Stimulated activated CD8-positive, alpha-beta memory T cell treated with anti-CD3 and anti-CD28 coated beads, Interleukin-7, amount 100 ng/mL, for 24 hours (primary cell): ENCODE measurements at regions not wholly inside any gene's neighbourhood (a gene's known extent, or its start where the extent isn't known, plus 50 kb on each side); places are given as distances from the start of the nearest gene placed in this dataset.

ENCODE experiments used
- DNase-seq: peaks from one replicate; pipeline ENCODE4 v3.0.0-alpha.2; 2020; ENCODE audit warnings: low read depth

GRCh38 chr22:47698906-47699305 lies 936.5 kb downstream of the TBC1D22A start:
- no peak for DNase-seq

GRCh38 chr22:47697861-47698260 lies 935.4 kb downstream of the TBC1D22A start:
- no peak for DNase-seq

GRCh38 chr22:47696776-47697175 lies 934.3 kb downstream of the TBC1D22A start:
- no peak for DNase-seq

GRCh38 chr22:47695176-47695575 lies 932.7 kb downstream of the TBC1D22A start:
- no peak for DNase-seq

GRCh38 chr22:47694536-47695130 lies 932.2 kb downstream of the TBC1D22A start:
- DNase-seq = no peak

GRCh38 chr22:47693606-47694005 lies 931.2 kb downstream of the TBC1D22A start:
- no peak for DNase-seq

GRCh38 chr22:47692811-47693210 lies 930.4 kb downstream of the TBC1D22A start:
- DNase-seq = no peak

- DNase-seq = no peak
These were observed 928.9 kb downstream of the TBC1D22A start for GRCh38 chr22:47691152-47691895.

GRCh38 chr22:47690586-47690985 lies 928.1 kb downstream of the TBC1D22A start:
- DNase-seq = no peak

- DNase-seq = no peak
These were observed 927.7 kb downstream of the TBC1D22A start for GRCh38 chr22:47690166-47690565.

GRCh38 chr22:47687776-47688175 lies 925.3 kb downstream of the TBC1D22A start:
- DNase-seq = no peak

- DNase-seq = no peak
These were observed 924.9 kb downstream of the TBC1D22A start for GRCh38 chr22:47687346-47687655.

- DNase-seq = no peak
These were observed 924.3 kb downstream of the TBC1D22A start for GRCh38 chr22:47686594-47687345.

- DNase-seq = no peak
These were observed 919.1 kb downstream of the TBC1D22A start for GRCh38 chr22:47681411-47682165.

GRCh38 chr22:47678636-47679287 lies 916.3 kb downstream of the TBC1D22A start:
- DNase-seq = no peak

- DNase-seq = no peak
These were observed 915.6 kb downstream of the TBC1D22A start for GRCh38 chr22:47678048-47678447.

- DNase-seq = no peak
These were observed 914.2 kb downstream of the TBC1D22A start for GRCh38 chr22:47676685-47677084.

GRCh38 chr22:47674600-47674999 lies 912.1 kb downstream of the TBC1D22A start:
- no peak for DNase-seq

GRCh38 chr22:47673557-47673956 lies 911.1 kb downstream of the TBC1D22A start:
- DNase-seq = no peak

- DNase-seq = no peak
These were observed 910.1 kb downstream of the TBC1D22A start for GRCh38 chr22:47672526-47672925.

- no peak for DNase-seq
These were observed 902.7 kb downstream of the TBC1D22A start for GRCh38 chr22:47665151-47665550.
